Right lobe of liver (tissue), 6 donors: ENCODE measurements at regions not wholly inside any gene's neighbourhood (a gene's known extent, or its start where the extent isn't known, plus 50 kb on each side); places are given as distances from the start of the nearest gene placed in this dataset.

Experiments
- ATAC-seq, 4 donors: fragments of 200-7000 bp; cut with Tn5 transposase; one replicate each; pipeline ENCODE4 v1.9.1; 2020; ENCODE audit warnings: mild to moderate bottlenecking in 4 of 4, moderate library complexity in 4 of 4
- DNase-seq, 3 donors: peaks; one replicate each; pipeline ENCODE4 v3.0.0-alpha.2; 2020
- H3K27ac ChIP-seq, 3 donors: fragments of 200-600 bp; one replicate each; pipeline ENCODE4 v1.8.0; 2022
- H3K27me3 ChIP-seq, 2 donors: fragments of 200-600 bp; one replicate each; pipeline ENCODE4 v1.8.0; 2022
- H3K36me3 ChIP-seq, 4 donors: fragments of 200-600 bp; sonication (generic) in 1 of 4; one replicate each; pipeline versions ENCODE4 v1.5.1 to v1.8.0; 2017 to 2022; ENCODE audit warnings: control low read depth in 1 of 4
- H3K4me1 ChIP-seq, 4 donors: fragments of 200-600 bp; sonication (generic) in 1 of 4; one replicate each; pipeline versions ENCODE4 v1.5.1 to v1.8.0; 2017 to 2022; ENCODE audit warnings: control low read depth in 1 of 4
- H3K4me3 ChIP-seq, 3 donors: fragments of 200-600 bp; one replicate each; pipeline ENCODE4 v1.8.0; 2022
- H3K9me3 ChIP-seq, 4 donors: fragments of 200-600 bp; sonication (generic) in 1 of 4; one replicate each; pipeline versions ENCODE4 v1.5.1 to v1.8.0; 2017 to 2022; ENCODE audit warnings: control low read depth in 1 of 4
- CTCF ChIP-seq, 4 donors: fragments of 200-600 bp in 3 of 4; fragments of 450-650 bp in 1 of 4; IDR thresholded peaks; one replicate each; pipeline versions ENCODE4 v1.5.1 to v1.8.0; 2016 to 2022; ENCODE audit warnings: antibody characterized with exemption in 4 of 4, mild to moderate bottlenecking in 2 of 4
- POLR2A ChIP-seq: fragments of 450-650 bp; IDR thresholded peaks from one replicate; pipeline ENCODE4 v1.6.1; 2017; ENCODE audit warnings: antibody characterized with exemption, mild to moderate bottlenecking
- WGBS: methylation state at CpG from one replicate; pipeline ENCODE4 v1.1.6; 2018; ENCODE audit warnings: low coverage, low lambda C conversion rate; ENCODE audit not compliant: insufficient coverage; ENCODE audit errors: missing lambda C conversion rate; 5-methylcytosine and 5-hydroxymethylcytosine counted together
- intact Hi-C, 2 donors: fragments of 100-400 bp; cut with DNase I; formaldehyde crosslinking; loops; one replicate each; pipeline versions ENCODE4 v1.11.2 to v1.14.1; 2022
- donor health status: DM: no; HTN: yes; CAD: no.
- donor health status: DM: no; HTN: no; CAD: no.
- donor health status: DM: no; HTN: no; CAD: no.
- donor health status: DM: no; HTN: yes; CAD: no.
- donor health status: DM: no; HTN: yes; CAD: no.

- intact Hi-C loops, result no loop called here
- no peak for ATAC-seq
- 46% methylated on average over 3 of the region's 5 CpGs for WGBS
Measured at GRCh38 chr2:121961761-121962160, 206.3 kb downstream of the TSN start.

GRCh38 chr2:121965661-121966060 is 210.2 kb downstream of the TSN start:
- ATAC-seq, result no peak
- Histone ChIP-seq H3K27ac (no peak overlapping the region), H3K27me3 (no peaks in the 10 kb centered on the region), H3K9me3 (no peaks in the 10 kb centered on the region), H3K4me3 (no peak overlapping the region), H3K36me3 (no peaks in the 10 kb centered on the region), H3K4me1 (no peaks in the 10 kb centered on the region)
- no peak for DNase-seq
- intact Hi-C loops, result no loop called here
- TF ChIP-seq POLR2A (no peak), CTCF (IDR thresholded peaks at IDR 0.05) (no peak)
- 63% methylated on average over 7 of the region's 7 CpGs for WGBS

More at GRCh38 chr2:121961761-121962160, 206.3 kb downstream of the TSN start:
- Histone ChIP-seq H3K4me1 (no peaks in the 10 kb centered on the region), H3K4me3 (no peak overlapping the region), H3K27ac (no peak overlapping the region), H3K9me3 (no peaks in the 10 kb centered on the region), H3K36me3 (no peaks in the 10 kb centered on the region), H3K27me3 (no peaks in the 10 kb centered on the region)
- TF ChIP-seq POLR2A (no peak), CTCF (IDR thresholded peaks at IDR 0.05) (no peak)
- DNase-seq, result no peak

- WGBS, result 69% methylated on average over 3 of the region's 3 CpGs
- H3K27me3 ChIP-seq, result no peaks in the 10 kb centered on the region
- H3K9me3 ChIP-seq, result no peaks in the 10 kb centered on the region
- DNase-seq, result no peak
- H3K36me3 ChIP-seq, result no peaks in the 10 kb centered on the region
- H3K4me1 ChIP-seq, result no peaks in the 10 kb centered on the region
- TF ChIP-seq POLR2A (no peak), CTCF (IDR thresholded peaks at IDR 0.05) (no peak)
- no peak for ATAC-seq
- H3K4me3 ChIP-seq, result no peak overlapping the region
- H3K27ac ChIP-seq, result no peak overlapping the region
- intact Hi-C loops, result no loop called here
Measured at GRCh38 chr2:121966663-121967062, 211.2 kb downstream of the TSN start.

GRCh38 chr2:121969166-121969565 is 213.7 kb downstream of the TSN start:
- DNase-seq (no peak), ATAC-seq (peak in 1 of 4 donors; percentile 53)
- Histone ChIP-seq H3K9me3 (no peaks in the 10 kb centered on the region), H3K36me3 (no peaks in the 10 kb centered on the region), H3K4me1 (no peaks in the 10 kb centered on the region), H3K4me3 (no peak overlapping the region), H3K27ac (no peak overlapping the region), H3K27me3 (no peaks in the 10 kb centered on the region)
- intact Hi-C loops, result no loop called here
- TF ChIP-seq CTCF (IDR thresholded peaks at IDR 0.05), result no peak
- TF ChIP-seq POLR2A, result no peak
- 21% methylated on average over 5 of the region's 5 CpGs for WGBS
